H9 (cell line): ENCODE measurements at regions not wholly inside any gene's neighbourhood (a gene's known extent, or its start where the extent isn't known, plus 50 kb on each side); places are given as distances from the start of the nearest gene placed in this dataset.

ENCODE experiments used
- DNase-seq: peaks from one replicate; pipeline ENCODE4 v3.0.0-alpha.2; 2017
- H2AFZ ChIP-seq: one replicate; pipeline ENCODE4 v1.6.1; 2013; ENCODE audit warnings: mild to moderate bottlenecking, low read length, control low read depth, moderate library complexity
- H2AK5ac ChIP-seq: 2 replicates; pipeline ENCODE4 v1.6.1; 2013; ENCODE audit warnings: low read length, control low read depth, mixed read lengths; ENCODE audit not compliant: insufficient read length
- H2BK120ac ChIP-seq: one replicate; pipeline ENCODE4 v1.6.1; 2013; ENCODE audit warnings: low read depth, mild to moderate bottlenecking, low read length, control low read depth, inconsistent platforms; ENCODE audit not compliant: poor library complexity, severe bottlenecking
- H2BK12ac ChIP-seq: 2 replicates; pipeline ENCODE4 v1.6.1; 2013; ENCODE audit warnings: low read length, control low read depth, mixed read lengths, low read depth; ENCODE audit not compliant: insufficient read length
- H2BK15ac ChIP-seq: 2 replicates; pipeline ENCODE4 v1.6.1; 2013; ENCODE audit warnings: low read depth, low read length, control low read depth
- H2BK20ac ChIP-seq: one replicate; pipeline ENCODE4 v1.6.1; 2013; ENCODE audit warnings: low read depth, mild to moderate bottlenecking, low read length, control low read depth, inconsistent platforms; ENCODE audit not compliant: poor library complexity, severe bottlenecking
- H2BK5ac ChIP-seq: 2 replicates; pipeline ENCODE4 v1.6.1; 2013; ENCODE audit warnings: low read length, control low read depth, mixed read lengths; ENCODE audit not compliant: insufficient read length
- H3K14ac ChIP-seq: 2 replicates; pipeline ENCODE4 v1.6.1; 2013; ENCODE audit warnings: low read length, control low read depth; ENCODE audit not compliant: insufficient read depth
- H3K18ac ChIP-seq: 2 replicates; pipeline ENCODE4 v1.6.1; 2013; ENCODE audit warnings: low read depth, mild to moderate bottlenecking, mixed read lengths, low read length, control low read depth; ENCODE audit not compliant: insufficient read length
- H3K23ac ChIP-seq: 2 replicates; pipeline ENCODE4 v1.6.1; 2013; ENCODE audit warnings: low read length, control low read depth, mixed read lengths, low read depth; ENCODE audit not compliant: insufficient read length
- H3K23me2 ChIP-seq: 2 replicates; pipeline ENCODE4 v1.6.1; 2013; ENCODE audit warnings: low read depth, mild to moderate bottlenecking, mixed read lengths, low read length, control low read depth; ENCODE audit not compliant: insufficient read length, poor library complexity, severe bottlenecking
- H3K27ac ChIP-seq: 2 replicates; pipeline ENCODE4 v1.5.1; 2013; ENCODE audit warnings: low read length, control low read depth, mixed read lengths, low read depth; ENCODE audit not compliant: insufficient read length
- H3K27me3 ChIP-seq: 2 replicates; pipeline ENCODE4 v1.6.1; 2013; ENCODE audit warnings: low read length, control low read depth, inconsistent platforms; ENCODE audit not compliant: insufficient read depth
- H3K4ac ChIP-seq: 2 replicates; pipeline ENCODE4 v1.6.1; 2013; ENCODE audit warnings: low read depth, mild to moderate bottlenecking, control low read depth, inconsistent platforms, low read length, moderate library complexity
- H3K4me1 ChIP-seq: 2 replicates; pipeline ENCODE4 v1.6.1; 2013; ENCODE audit warnings: low read length, control low read depth, inconsistent platforms; ENCODE audit not compliant: insufficient read depth
- H3K4me2 ChIP-seq: 2 replicates; pipeline ENCODE4 v1.6.1; 2013; ENCODE audit warnings: low read length, control low read depth, mixed read lengths; ENCODE audit not compliant: insufficient read length, insufficient read depth
- H3K56ac ChIP-seq: 2 replicates; pipeline ENCODE4 v1.6.1; 2013; ENCODE audit warnings: low read depth, mild to moderate bottlenecking, mixed read lengths, low read length, control low read depth; ENCODE audit not compliant: insufficient read length
- H3K79me1 ChIP-seq: 2 replicates; pipeline ENCODE4 v1.6.1; 2013; ENCODE audit warnings: low read depth, mild to moderate bottlenecking, moderate library complexity, low read length, control low read depth, inconsistent platforms; ENCODE audit not compliant: insufficient read depth, poor library complexity, severe bottlenecking
- H3K79me2 ChIP-seq: 2 replicates; pipeline ENCODE4 v1.6.1; 2013; ENCODE audit warnings: low read length, control low read depth, inconsistent platforms; ENCODE audit not compliant: insufficient read depth
- H3K9ac ChIP-seq: 2 replicates; pipeline ENCODE4 v1.6.1; 2013; ENCODE audit warnings: low read length, control low read depth, mixed read lengths; ENCODE audit not compliant: insufficient read length; ENCODE audit errors: extremely low read depth
- H3K9me3 ChIP-seq: one replicate; pipeline ENCODE4 v1.6.1; 2013; ENCODE audit warnings: low read depth, low read length, inconsistent platforms; ENCODE audit not compliant: control insufficient read depth
- H3T11ph ChIP-seq: one replicate; pipeline ENCODE4 v1.6.1; 2013; ENCODE audit warnings: mild to moderate bottlenecking, low read length, control low read depth, inconsistent platforms
- H4K20me1 ChIP-seq: one replicate; pipeline ENCODE4 v1.6.1; 2013; ENCODE audit not compliant: control insufficient read depth, insufficient read length, insufficient read depth
- H4K5ac ChIP-seq: 2 replicates; pipeline ENCODE4 v1.6.1; 2013; ENCODE audit warnings: low read depth, mild to moderate bottlenecking, mixed read lengths, low read length, control low read depth; ENCODE audit not compliant: insufficient read length
- H4K8ac ChIP-seq: replicated peaks from 2 replicates; pipeline ENCODE4 v1.6.1; 2013; ENCODE audit warnings: low read length, control low read depth, mixed read lengths, low read depth; ENCODE audit not compliant: insufficient read length
- H4K91ac ChIP-seq: 2 replicates; pipeline ENCODE4 v1.6.1; 2013; ENCODE audit warnings: low read depth, mild to moderate bottlenecking, moderate library complexity, mixed read lengths, low read length, control low read depth; ENCODE audit not compliant: insufficient read length
- H3K27ac Mint-ChIP-seq, 3 experiments: 2 replicates in 2 of 3; 3 replicates in 1 of 3; pipeline ENCODE4 v1.8.0; 2020 to 2021; ENCODE audit warnings: mixed read lengths in 3 of 3, mild to moderate bottlenecking in 1 of 3, moderate library complexity in 1 of 3
- H3K27me3 Mint-ChIP-seq: 2 replicates; pipeline ENCODE4 v1.8.0; 2021; ENCODE audit warnings: low read depth, mild to moderate bottlenecking, moderate library complexity, mixed read lengths
- H3K36me3 Mint-ChIP-seq, 3 experiments: 2 replicates in 2 of 3; 3 replicates in 1 of 3; pipeline ENCODE4 v1.8.0; 2020 to 2021; ENCODE audit warnings: low read depth in 3 of 3, mixed read lengths in 3 of 3; ENCODE audit not compliant: insufficient read depth in 1 of 3
- H3K4me1 Mint-ChIP-seq, 2 experiments: 2 replicates each; pipeline ENCODE4 v1.8.0; 2020; ENCODE audit warnings: mixed read lengths in 2 of 2
- H3K4me3 Mint-ChIP-seq, 2 experiments: 2 replicates in 1 of 2; 3 replicates in 1 of 2; pipeline ENCODE4 v1.8.0; 2020 to 2021; ENCODE audit warnings: mild to moderate bottlenecking in 2 of 2, mixed read lengths in 2 of 2, moderate library complexity in 1 of 2
- H3K9me3 Mint-ChIP-seq, 2 experiments: 2 replicates in 1 of 2; 3 replicates in 1 of 2; pipeline ENCODE4 v1.8.0; 2020; ENCODE audit warnings: mild to moderate bottlenecking in 2 of 2, mixed read lengths in 2 of 2, moderate library complexity in 1 of 2
- WGBS: extraction: QIAGEN DNeasy Blood & Tissue Kit; methylation state at CpG from one replicate; pipeline ENCODE4 v1.1.7; 2013; ENCODE audit warnings: missing lambda C conversion rate, low lambda C conversion rate, mixed read lengths; ENCODE audit not compliant: insufficient read length; ENCODE audit errors: extremely low coverage; 5-methylcytosine and 5-hydroxymethylcytosine counted together
- TF ChIP-seq, protein P1 (sequence below): fragments of 200-600 bp; sonication (generic); conservative IDR thresholded peaks from 3 replicates; pipeline ENCODE4 v1.8.0; 2021; ENCODE audit warnings: antibody characterized with exemption, mild to moderate bottlenecking

DNA sequence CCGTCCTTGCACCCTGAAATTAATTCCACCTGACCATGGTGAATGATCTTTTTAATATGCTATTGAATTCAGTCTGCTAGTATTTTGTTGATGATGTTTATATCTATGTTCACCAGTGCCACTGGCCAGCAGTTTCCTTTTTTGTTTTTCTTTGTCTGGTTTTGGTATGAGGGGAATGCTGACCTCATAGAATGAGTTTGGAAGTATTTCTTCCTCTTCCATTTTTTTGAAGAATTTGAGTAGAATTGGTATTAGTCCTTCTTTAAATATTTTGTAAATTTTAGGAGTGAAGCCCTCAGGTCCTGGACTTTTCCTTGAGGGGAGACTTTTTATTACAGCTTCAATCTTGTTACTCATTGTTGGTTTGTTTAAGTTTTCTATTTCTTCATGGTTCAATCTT lies 231.6 kb downstream of the MRPL39 start:
- Histone ChIP-seq H3K79me1 (no peaks in the 10 kb centered on the region), H3K79me2 (no peaks in the 10 kb centered on the region), H2BK20ac (no peak overlapping the region), H2BK5ac (no peak overlapping the region), H2BK120ac (no peak overlapping the region), H3K56ac (no peak overlapping the region), H3K23me2 (no peaks in the 10 kb centered on the region), H4K8ac (no peak overlapping the region), H3K14ac (no peak overlapping the region), H3K4me1 (peaks cover 6% of the 10 kb centered on the region; the same call in 1 of the 2 replicates), H3K18ac (no peak overlapping the region), H3K27ac (no peak overlapping the region), H3K23ac (no peak overlapping the region), H2BK12ac (no peak overlapping the region), H3T11ph (no peak overlapping the region), H3K9me3 (no peaks in the 10 kb centered on the region), H3K4ac (no peak overlapping the region), H2BK15ac (no peak overlapping the region), H4K91ac (no peak overlapping the region), H4K5ac (no peak overlapping the region), H3K9ac (no peak overlapping the region), H3K4me2 (no peak overlapping the region), H3K27me3 (no peaks in the 10 kb centered on the region), H2AFZ (no peak overlapping the region), H2AK5ac (no peak overlapping the region), H4K20me1 (no peaks in the 10 kb centered on the region)
- WGBS = no CpG with 5 or more reads among the region's 1 CpG
- peaks cover 10 to 14% of the 10 kb centered on the region in 2 experiments; a peak in 3 of 5 replicates for H3K9me3 Mint-ChIP-seq
- H3K36me3 Mint-ChIP-seq = peaks cover 0 to 13% (median 3%) of the 10 kb centered on the region in 3 experiments; a peak in 3 of 7 replicates
- DNase-seq = no peak
- TF ChIP-seq, protein P1, sequence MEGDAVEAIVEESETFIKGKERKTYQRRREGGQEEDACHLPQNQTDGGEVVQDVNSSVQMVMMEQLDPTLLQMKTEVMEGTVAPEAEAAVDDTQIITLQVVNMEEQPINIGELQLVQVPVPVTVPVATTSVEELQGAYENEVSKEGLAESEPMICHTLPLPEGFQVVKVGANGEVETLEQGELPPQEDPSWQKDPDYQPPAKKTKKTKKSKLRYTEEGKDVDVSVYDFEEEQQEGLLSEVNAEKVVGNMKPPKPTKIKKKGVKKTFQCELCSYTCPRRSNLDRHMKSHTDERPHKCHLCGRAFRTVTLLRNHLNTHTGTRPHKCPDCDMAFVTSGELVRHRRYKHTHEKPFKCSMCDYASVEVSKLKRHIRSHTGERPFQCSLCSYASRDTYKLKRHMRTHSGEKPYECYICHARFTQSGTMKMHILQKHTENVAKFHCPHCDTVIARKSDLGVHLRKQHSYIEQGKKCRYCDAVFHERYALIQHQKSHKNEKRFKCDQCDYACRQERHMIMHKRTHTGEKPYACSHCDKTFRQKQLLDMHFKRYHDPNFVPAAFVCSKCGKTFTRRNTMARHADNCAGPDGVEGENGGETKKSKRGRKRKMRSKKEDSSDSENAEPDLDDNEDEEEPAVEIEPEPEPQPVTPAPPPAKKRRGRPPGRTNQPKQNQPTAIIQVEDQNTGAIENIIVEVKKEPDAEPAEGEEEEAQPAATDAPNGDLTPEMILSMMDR = no peak
- H3K4me3 Mint-ChIP-seq = no peak overlapping the region
- peaks cover 39 to 40% of the 10 kb centered on the region in 2 experiments for H3K4me1 Mint-ChIP-seq
- H3K27ac Mint-ChIP-seq = no peak overlapping the region
- no peaks in the 10 kb centered on the region for H3K27me3 Mint-ChIP-seq
